Stomach smooth muscle (tissue), 2 donors: ENCODE measurements at regions not wholly inside any gene's neighbourhood (a gene's known extent, or its start where the extent isn't known, plus 50 kb on each side); places are given as distances from the start of the nearest gene placed in this dataset.

Experiments used
- H3K27ac ChIP-seq: one replicate; pipeline ENCODE4 v1.7.0; 2013; ENCODE audit warnings: mild to moderate bottlenecking, low read length, inconsistent platforms
- H3K27me3 ChIP-seq, 2 donors: one replicate each; pipeline ENCODE4 v1.7.0; 2013; ENCODE audit warnings: low read length in 2 of 2; ENCODE audit not compliant: insufficient read depth in 2 of 2, control insufficient read depth in 1 of 2
- H3K36me3 ChIP-seq, 2 donors: one replicate each; pipeline ENCODE4 v1.7.0; 2013; ENCODE audit warnings: low read length in 2 of 2; ENCODE audit not compliant: control insufficient read depth in 2 of 2, insufficient read depth in 2 of 2
- H3K4me1 ChIP-seq: one replicate; pipeline ENCODE4 v1.7.0; 2013; ENCODE audit warnings: low read length; ENCODE audit not compliant: control insufficient read depth, insufficient read depth
- H3K4me3 ChIP-seq, 2 donors: one replicate each; pipeline ENCODE4 v1.7.0; 2013; ENCODE audit warnings: low read length in 2 of 2
- H3K9ac ChIP-seq, 2 donors: one replicate each; pipeline ENCODE4 v1.7.0; 2013; ENCODE audit warnings: low read length in 2 of 2, mild to moderate bottlenecking in 1 of 2
- H3K9me3 ChIP-seq, 2 donors: one replicate each; pipeline ENCODE4 v1.7.0; 2013; ENCODE audit warnings: low read length in 2 of 2; ENCODE audit not compliant: control insufficient read depth in 2 of 2
- donor health status: healthy.
- donor health status: Pancreatic carcinoma.

DNA sequence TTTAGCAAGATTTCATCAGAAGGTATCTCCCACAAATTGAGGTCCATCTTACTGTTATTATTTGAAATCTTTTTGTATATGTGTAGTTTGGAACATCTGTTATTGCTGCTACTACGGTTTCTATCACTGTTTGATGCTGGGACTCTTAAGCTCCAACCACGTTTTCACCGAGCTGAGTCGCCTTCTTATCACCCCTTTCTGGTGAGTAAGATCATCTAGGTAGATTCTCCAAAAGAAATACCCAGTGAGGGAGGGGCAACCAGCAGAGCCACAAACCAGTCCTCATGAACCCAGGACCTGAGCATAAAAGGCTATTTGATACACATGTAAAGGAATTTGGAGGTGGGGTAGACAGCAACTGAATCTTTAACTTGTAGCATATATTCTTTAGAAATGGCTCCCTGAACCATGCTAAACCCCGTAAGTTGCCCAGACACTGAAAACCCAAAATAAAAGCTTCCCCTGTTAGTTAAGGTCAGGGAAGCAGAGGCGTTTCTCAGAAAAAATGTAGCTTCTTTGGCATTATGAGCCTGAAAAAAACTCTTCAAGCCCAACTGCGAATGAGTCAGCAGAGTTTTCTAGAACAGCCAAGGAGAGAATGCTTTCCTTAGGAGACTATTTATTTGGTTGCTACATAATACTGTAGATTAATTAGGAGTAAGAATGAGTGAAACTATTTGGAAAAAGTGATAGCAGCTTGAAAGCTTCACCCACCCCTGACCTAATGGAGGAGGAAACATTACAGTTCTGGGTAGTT, 53.8 kb upstream of the ATXN3L start:
- Histone ChIP-seq H3K36me3 (no peaks in the 10 kb centered on the region), H3K4me1 (no peaks in the 10 kb centered on the region), H3K27ac (peak overlapping the region; percentile 13), H3K27me3 (peaks cover 0 to 2% of the 10 kb centered on the region in 2 donors), H3K9ac (no peak overlapping the region), H3K4me3 (no peak overlapping the region), H3K9me3 (no peaks in the 10 kb centered on the region)

DNA sequence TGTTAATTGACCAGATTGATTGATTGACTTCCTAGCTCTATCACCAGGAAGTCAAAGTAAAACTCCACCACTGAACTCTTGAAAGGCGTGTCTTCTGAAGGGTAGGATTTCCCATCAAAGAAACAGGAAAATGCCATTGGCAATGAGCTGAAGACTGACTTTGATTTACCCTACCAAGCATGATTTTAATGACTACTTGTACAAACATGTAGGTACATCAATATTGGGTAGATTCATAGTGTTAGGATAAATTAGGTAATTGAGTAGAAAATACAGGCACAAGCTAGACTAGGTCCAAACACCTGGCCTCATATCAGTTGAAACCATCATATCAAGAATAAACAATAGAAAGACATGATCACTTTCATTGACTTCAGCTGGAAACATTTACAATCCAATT, 53.2 kb upstream of the ATXN3L start:
- Histone ChIP-seq H3K9me3 (no peaks in the 10 kb centered on the region), H3K4me1 (no peaks in the 10 kb centered on the region), H3K9ac (no peak overlapping the region), H3K36me3 (no peaks in the 10 kb centered on the region), H3K27ac (no peak overlapping the region), H3K4me3 (no peak overlapping the region), H3K27me3 (peaks cover 0 to 2% of the 10 kb centered on the region in 2 donors)

DNA sequence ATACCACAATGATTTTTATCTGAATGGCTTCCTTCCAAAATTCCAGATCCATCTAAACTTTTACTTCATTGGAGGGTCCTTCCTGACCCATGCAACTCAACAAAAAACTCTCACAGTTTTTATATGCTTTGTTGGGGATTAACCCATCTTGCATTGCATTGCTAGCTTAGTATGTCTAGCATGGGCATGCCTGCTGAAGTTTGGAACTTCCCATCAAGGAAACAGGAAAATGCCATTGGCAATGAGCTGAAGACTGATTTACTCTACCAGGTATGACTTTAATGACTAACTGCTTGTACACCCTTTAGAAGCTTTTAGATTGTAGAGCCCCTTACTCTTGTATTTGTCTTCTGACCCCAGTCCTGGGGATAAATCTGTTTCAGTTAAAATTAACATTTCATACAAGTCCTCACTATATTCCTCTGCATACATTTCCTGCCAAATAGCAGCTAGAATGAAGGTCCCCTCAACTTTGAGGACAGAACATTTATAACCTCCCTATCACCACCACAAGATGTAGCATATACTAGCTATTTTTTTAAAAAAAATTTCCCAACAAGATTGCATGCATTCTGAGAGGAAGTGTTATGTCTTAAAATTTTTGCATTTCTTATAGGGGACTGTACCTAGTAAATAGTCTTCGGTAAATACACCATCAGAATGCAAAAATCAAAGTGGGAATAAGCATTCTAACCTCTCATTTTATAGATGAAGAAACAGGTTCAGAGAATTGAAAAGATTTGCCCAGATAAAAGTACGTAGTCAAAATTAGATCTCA, 52.5 kb upstream of the ATXN3L start:
- Histone ChIP-seq H3K9me3 (no peaks in the 10 kb centered on the region), H3K4me3 (no peak overlapping the region), H3K36me3 (no peaks in the 10 kb centered on the region), H3K27me3 (peaks cover 0 to 2% of the 10 kb centered on the region in 2 donors), H3K4me1 (no peaks in the 10 kb centered on the region), H3K9ac (no peak overlapping the region), H3K27ac (no peak overlapping the region)

DNA sequence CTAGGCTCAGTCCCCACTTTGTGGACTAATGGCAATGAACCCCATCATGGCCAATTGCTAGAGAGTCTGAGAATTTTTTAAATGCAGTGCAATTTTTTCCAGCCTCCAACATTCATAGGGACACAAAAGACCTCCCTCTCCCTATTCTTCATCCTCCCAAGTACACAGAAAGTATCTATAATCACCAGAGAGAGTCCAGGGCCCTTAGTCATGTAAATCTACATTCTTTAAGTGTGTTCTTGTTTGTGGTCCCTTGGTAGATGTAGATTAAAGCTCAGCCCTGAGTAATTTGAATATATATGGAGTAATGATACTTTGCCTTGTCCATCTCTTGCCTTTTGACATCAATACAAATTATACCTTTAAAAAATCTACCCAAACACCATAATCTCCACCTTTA, 51.3 kb upstream of the ATXN3L start:
- Histone ChIP-seq H3K4me1 (no peaks in the 10 kb centered on the region), H3K36me3 (no peaks in the 10 kb centered on the region), H3K4me3 (no peak overlapping the region), H3K9ac (no peak overlapping the region), H3K27me3 (no peaks in the 10 kb centered on the region), H3K27ac (no peak overlapping the region), H3K9me3 (no peaks in the 10 kb centered on the region)

DNA sequence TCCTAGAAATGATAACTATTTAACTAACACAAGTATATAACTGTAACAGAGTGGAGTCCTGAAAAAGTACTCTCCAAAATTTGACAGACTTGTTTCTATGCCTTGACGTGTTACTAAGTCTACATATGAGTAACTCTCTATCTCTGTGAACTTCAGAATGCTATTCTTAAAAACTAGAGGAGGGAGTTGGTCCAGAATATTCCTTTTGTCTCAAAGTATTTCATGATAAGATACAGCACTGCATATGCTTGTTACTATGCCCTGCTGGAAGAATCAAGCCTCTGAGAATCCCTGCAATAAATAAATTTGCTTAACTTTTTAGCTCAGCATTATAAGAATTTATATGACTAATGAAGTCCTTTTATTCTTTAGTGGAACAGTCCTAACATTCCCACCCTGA, 50.9 kb upstream of the ATXN3L start:
- Histone ChIP-seq H3K36me3 (no peaks in the 10 kb centered on the region), H3K27me3 (no peaks in the 10 kb centered on the region), H3K4me3 (no peak overlapping the region), H3K4me1 (no peaks in the 10 kb centered on the region), H3K9me3 (no peaks in the 10 kb centered on the region), H3K27ac (no peak overlapping the region), H3K9ac (no peak overlapping the region)
